GM21526 (cell line): ENCODE measurements at regions not wholly inside any gene's neighbourhood (a gene's known extent, or its start where the extent isn't known, plus 50 kb on each side); places are given as distances from the start of the nearest gene placed in this dataset.
"Not testable (repeated sequence)": the region's sequence is repeated elsewhere in the genome, so short reads cannot be mapped to it uniquely, and the experiment has no call there.

Experiments
- ATAC-seq: cut with Tn5 transposase; IDR thresholded peaks from one replicate; pipeline ENCODE4 v1.9.1; 2021; ENCODE audit warnings: moderate library complexity; ENCODE audit not compliant: unreplicated experiment, low FRiP score

DNA sequence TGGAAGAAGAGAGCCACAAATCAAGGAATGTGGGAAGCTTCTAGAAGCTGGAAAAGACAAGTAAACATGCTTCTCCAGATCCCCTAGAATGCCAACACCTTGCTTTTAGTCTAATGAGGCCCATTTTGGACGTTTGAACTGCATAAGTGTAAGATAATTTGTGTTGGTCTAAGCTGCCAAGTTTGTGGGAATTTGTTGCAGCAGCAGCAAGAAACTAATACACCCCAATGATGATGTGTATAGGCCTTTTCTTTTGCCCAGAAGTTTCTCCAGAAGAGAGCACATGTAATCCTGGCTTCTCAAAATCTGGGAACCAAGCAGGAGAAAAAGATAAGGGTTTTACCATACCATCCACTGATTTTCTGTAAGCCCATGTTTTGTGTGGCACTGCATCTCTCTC is 96.1 kb upstream of the DPT start:
- ATAC-seq: no peak

DNA sequence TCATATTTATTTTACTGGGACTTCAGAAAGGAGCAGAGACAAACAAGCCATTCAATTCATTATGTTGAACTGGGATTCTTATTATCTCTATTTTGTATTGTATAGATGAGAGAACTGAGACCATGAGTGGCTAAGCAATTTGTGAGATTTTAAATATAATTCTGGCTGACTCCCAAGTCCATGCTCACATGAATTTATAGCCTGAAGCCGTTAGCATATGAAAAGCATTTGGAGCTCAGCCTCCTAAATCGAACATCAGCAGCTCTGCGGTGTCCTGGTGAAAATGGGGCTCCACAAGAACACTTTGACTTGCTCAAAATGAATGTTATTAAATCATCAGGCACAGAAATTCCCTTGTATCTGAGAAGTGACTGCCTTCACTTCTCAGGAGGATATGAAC is 96.8 kb upstream of the DPT start:
- ATAC-seq: no peak

DNA sequence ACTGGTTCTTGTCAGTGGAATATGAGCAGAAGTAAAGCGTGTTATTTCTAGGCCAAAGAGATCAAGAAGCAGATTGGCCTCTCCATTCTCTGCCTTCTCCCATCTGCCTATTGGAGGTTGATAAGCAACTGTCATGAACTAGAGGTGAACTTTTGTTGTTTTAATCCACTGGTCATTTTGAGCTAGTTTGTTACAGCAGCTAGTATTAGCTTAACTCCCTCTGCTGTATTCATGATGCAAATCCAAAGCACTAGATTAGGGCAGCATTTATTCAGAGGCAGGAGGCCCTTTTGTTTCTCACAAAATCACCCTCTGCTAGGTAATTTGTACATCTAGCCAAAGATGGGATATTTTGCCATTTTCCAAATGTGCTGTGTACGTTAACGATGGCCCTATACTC is 97.3 kb upstream of the DPT start:
- no peak for ATAC-seq

DNA sequence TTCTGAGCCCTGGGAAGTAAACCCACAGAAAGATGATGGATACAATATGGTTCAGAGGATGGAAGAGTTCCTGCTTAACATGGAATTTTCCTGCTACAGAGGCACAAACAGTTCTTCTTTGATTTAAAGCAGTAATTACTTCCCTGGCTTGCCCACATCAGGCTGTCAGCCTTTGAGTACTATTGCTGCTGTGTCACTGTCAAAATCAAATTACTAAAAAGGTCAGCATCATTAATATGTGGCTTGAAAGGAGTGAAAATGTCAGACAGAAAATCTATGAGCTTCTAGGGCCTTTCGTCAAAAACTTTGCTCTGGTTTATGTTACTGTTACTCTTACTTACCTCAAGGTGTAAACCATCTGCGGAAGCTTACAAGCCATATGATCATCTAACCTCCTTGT is 98.6 kb upstream of the DPT start:
- ATAC-seq: no peak

GRCh38 chr1:168829876-168830275 is 100.9 kb upstream of the DPT start:
- no peak for ATAC-seq

GRCh38 chr1:168830562-168830961 is 101.6 kb upstream of the DPT start:
- ATAC-seq: no peak

- no peak for ATAC-seq
Observed at GRCh38 chr1:168832661-168833060, 103.7 kb upstream of the DPT start.

DNA sequence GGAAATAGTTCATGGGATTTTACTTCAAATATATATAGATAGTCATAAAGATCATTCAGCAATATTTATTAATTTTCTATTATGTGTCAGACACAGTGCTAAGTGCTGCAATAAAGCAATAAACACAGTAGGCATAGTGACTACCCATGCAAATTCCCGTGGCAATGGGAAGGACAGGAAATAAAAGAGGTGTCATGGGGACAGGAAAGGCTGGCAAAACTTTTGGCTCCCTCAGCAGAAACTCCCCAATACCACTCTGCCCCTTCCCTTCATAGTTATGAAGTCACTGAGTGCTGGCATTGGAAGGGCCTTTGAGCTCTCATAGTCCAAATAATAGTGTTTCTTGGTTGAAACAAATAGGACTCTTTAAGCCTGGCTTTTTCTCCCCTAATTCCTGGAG is 104.4 kb upstream of the DPT start:
- no peak for ATAC-seq

- no peak for ATAC-seq
Observed at GRCh38 chr1:168833801-168834224, 104.8 kb upstream of the DPT start.

DNA sequence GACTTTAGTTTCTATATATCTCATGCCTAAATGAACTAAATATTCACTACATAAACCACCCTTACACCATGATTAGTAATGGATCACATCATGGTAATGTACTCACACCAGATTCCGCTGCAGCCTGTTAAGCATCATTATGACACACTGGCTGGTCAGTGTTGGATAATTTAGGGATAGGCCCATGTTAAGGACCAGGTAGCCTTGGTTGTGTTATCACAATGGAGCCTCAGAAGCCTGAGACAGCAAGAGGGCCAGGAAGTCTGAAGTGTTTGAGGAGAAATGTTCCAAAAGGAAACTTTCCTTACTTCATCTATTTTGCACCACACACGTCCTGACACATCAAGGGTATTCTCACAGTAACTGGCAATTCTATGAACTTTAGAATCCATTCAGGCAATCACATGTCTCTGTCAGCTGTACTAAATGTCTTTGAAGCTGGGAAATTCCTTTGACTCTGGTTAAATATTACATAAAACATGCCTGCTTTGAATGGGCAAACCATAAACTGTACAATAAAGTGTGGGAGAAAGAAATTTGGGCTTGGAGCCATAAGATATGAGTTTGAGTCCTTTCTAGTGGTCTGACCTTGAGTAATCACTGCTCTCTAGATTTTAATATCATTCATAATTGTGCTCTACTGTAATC is 105.3 kb upstream of the DPT start:
- ATAC-seq: no peak

DNA sequence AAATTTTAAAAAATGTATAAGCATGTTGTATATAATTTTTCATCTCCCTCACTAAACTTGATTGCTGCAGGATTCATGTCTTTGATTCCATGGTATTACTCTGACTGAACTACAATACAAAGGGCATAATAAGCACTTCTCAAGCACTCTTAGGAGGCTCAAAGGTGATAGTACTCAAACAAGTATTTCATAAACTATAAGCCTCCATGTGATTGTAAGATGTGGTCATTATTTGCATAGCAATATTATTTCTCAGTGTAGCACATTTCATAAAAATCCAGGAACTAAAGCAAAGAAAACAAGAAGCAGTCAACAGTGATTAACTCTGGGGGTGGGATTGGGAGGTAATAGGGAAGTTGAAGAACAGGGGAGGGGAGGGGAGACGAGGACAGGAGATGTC is 106.2 kb upstream of the DPT start:
- no peak for ATAC-seq

DNA sequence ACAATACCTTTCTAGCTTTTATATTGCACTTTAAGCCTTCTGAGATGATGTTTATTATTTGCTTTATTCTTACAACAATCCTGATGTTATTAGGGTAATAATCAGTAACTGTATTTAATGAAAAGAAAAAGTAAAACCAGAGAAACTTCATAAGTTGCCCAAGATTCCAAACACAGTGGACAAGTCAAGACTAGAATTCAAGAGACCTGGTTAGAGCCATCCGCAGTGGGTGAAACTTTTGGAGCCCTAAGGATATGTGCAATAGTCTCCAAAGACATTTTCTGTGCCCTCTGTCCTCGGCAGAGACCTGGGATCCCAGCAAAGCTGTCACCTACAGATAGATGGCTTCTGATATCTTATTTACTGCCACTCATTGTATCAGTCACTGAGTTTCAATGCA is 106.8 kb upstream of the DPT start:
- no peak for ATAC-seq

- no peak for ATAC-seq
Observed at GRCh38 chr1:168836469-168836868, 107.5 kb upstream of the DPT start.

- not testable (repeated sequence) for ATAC-seq
Observed at GRCh38 chr1:168837230-168837629, 108.2 kb upstream of the DPT start.

DNA sequence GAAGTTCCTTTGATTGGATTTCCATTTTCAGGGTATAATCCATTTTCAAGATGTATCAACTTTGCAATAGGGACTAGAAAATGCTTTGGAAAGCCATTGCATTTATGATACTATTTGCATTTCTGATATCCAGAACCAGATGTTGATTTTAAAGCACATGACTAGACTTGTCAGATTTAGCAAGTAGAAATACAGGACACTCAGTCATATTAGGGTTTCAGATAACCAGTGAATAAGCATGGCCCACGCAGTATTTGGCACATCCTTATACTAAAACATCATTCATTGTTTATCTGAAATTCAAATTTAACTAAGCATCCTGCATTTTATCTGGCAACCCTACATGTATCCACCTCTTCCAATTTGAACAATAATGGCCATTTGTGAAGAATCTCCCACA is 113.3 kb upstream of the DPT start:
- ATAC-seq: no peak

GRCh38 chr1:168842916-168843315 is 113.9 kb upstream of the DPT start:
- ATAC-seq: no peak

DNA sequence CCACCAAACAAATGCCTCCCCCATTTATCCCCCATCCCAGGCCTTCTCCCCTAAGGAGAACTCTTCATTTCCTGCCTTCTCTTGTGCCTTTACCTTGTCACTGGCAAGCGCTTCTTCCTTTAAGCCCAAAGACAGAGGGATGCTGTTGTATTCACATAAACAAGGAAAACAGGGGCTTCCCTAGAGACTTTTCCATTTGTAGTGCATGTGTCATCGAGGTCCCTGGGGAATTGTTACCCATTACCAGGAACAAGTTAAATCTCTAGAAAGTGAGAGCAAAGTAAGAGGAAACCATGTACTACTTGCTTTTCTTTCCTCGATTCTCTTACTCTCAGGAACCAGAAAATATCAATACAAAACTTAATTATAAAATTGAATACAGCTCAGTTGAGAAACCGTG is 114.4 kb upstream of the DPT start:
- no peak for ATAC-seq

DNA sequence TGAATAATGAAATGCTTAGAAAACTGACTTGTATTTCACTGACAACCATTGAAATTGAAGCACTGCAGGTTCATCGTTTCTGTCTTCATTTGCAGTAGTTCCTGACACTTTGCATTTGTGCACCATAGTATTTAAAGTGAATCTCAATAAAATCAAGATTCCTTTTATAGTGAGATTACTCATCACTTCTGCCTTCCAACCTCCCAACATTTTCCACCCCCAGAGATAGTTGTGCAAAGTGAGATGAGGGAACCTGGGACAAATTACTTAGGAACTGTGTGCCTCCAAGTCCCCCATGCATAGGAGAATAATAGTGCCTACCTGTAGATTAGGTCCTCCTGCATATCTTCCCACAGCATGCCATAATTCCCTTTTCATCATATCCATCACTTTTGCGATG is 114.9 kb upstream of the DPT start:
- ATAC-seq: no peak

GRCh38 chr1:168845140-168845539 is 116.1 kb upstream of the DPT start:
- ATAC-seq: no peak

DNA sequence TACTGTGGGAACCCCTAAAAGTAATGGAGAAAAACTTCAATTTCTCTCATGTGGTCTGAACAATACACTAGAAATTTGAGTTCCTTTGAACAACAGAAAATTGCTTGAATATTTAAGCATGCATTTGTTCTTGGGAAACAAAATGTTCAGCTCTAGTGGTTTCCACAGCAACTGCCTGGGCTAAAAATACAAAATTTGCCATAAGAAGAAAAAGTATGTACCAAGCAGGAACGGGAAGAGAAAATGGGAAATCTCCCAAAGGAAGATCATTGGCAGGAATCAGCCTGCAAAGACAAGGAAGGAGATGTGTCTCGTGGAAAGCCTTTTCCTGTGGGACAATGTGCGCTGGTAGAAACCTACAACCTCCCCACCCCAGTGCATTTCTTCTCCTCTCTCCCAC is 119.0 kb upstream of the DPT start:
- no peak for ATAC-seq

DNA sequence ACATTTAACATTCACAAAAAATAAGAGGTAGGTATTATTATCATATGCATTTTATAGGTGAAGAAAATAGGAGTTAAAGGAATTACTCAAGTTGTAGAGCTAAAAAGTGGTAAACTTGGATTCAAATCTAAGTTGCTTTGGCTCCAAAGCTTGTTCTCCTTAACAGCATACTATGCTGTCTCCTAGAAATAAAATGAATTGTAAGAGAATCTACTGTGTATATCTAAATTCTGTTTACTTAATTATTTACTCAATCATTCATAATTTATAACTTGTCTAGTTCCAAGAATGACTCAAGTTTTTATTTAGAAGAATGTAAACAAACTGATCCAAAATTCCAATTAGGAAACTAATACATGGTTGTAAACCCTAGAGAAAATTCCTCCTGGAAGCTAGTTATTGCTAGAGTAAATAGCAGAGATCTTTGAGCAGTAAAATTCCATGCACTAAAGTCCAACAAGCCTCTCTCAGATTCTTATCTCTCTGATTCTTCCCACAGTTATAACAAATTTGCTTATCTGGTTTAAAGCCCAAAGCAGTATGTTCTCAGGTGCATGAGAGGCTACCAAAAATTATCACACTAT is 132.5 kb upstream of the DPT start:
- no peak for ATAC-seq

- no peak for ATAC-seq
Observed at GRCh38 chr1:168863772-168864171, 134.8 kb upstream of the DPT start.

DNA sequence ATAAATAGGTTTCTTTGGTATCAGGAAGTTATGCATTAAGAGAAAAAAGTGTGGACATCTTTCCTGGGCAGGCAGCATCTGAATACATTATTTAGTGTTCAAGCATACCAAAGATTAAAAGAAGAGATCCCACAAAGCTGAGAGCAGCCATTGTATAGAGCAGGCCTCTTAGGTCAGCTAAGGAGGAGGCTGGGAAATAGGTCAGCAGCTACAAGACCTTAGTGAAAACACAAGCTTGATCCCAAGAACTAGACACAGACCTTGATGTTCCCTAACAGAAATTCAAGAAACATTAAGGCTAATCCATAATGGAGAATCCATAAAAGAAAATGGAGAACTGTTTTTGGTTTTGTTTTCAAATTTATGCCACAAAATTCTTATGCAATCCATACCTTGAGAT is 135.3 kb upstream of the DPT start:
- ATAC-seq: no peak
